MM.1S (cell line): ENCODE measurements at regions not wholly inside any gene's neighbourhood (a gene's known extent, or its start where the extent isn't known, plus 50 kb on each side); places are given as distances from the start of the nearest gene placed in this dataset.
"Not testable (repeated sequence)": the region's sequence is repeated elsewhere in the genome, so short reads cannot be mapped to it uniquely, and the experiment has no call there.

ENCODE experiments used
- CTCF ChIP-seq: fragments of 300-600 bp; sonication (generic); IDR thresholded peaks from 2 replicates; pipeline ENCODE4 v1.5.1; 2016; ENCODE audit warnings: antibody characterized with exemption, low read length, mixed read lengths
- EZH2phosphoT487 ChIP-seq: fragments of 300-600 bp; sonication (generic); IDR thresholded peaks from 2 replicates; pipeline ENCODE4 v1.6.1; 2018; ENCODE audit warnings: antibody characterized with exemption, low read length

GRCh38 chr2:111598944-111599343, 285.0 kb downstream of the ANAPC1 start:
- not testable (repeated sequence) for TF ChIP-seq CTCF, EZH2phosphoT487
